IMR-90 (cell line): ENCODE measurements at regions not wholly inside any gene's neighbourhood (a gene's known extent, or its start where the extent isn't known, plus 50 kb on each side); places are given as distances from the start of the nearest gene placed in this dataset.
A peak's percentile ranks its signal among the peaks of the same experiment; 100 is the strongest.
"Not testable (repeated sequence)": the region's sequence is repeated elsewhere in the genome, so short reads cannot be mapped to it uniquely, and the experiment has no call there.

Experiments
- ATAC-seq: fragments of 200-7000 bp; cut with Tn5 transposase; 2 replicates; pipeline ENCODE4 v1.9.1; 2020; ENCODE audit warnings: low read depth, mild to moderate bottlenecking, moderate library complexity
- BruUV-seq: library from RNA; stranded (reverse); fragments of 400-500 nt; replicated peaks from 2 replicates; lab custom pipeline; 2021; lab: Mats Ljungman, UMichigan
- CTCF ChIA-PET: fragments of 300-600 bp; formaldehyde crosslinking; extraction: SDS; loops from one replicate; lab custom pipeline; 2021; ENCODE audit warnings: antibody characterized with exemption; lab: Yijun Ruan, JAX
- POLR2A ChIA-PET: fragments of 300-600 bp; sonication (Branson Sonifier 250); formaldehyde crosslinking; loops from one replicate; lab custom pipeline; 2022; ENCODE audit warnings: antibody characterized with exemption; ENCODE audit not compliant: unreplicated experiment; lab: Charles Lee
- DNase-seq: peaks from one replicate; pipeline ENCODE4 v3.0.0; 2013
- H2AFZ ChIP-seq: replicated peaks from 2 replicates; pipeline ENCODE3; 2013; ENCODE audit warnings: low read length, mild to moderate bottlenecking; ENCODE audit not compliant: poor library complexity
- H2AK5ac ChIP-seq: 2 replicates; pipeline ENCODE4 v1.6.1; 2013; ENCODE audit warnings: low read depth, low read length, inconsistent platforms
- H2AK9ac ChIP-seq: replicated peaks from 2 replicates; pipeline ENCODE3; 2013; ENCODE audit warnings: mild to moderate bottlenecking, low read depth, low read length, moderate library complexity; ENCODE audit not compliant: poor library complexity
- H2BK120ac ChIP-seq: 2 replicates; pipeline ENCODE4 v1.6.1; 2013; ENCODE audit warnings: low read depth, low read length, inconsistent platforms
- H2BK15ac ChIP-seq: 3 replicates; pipeline ENCODE4 v1.6.1; 2013; ENCODE audit warnings: low read depth, low read length, inconsistent platforms
- H2BK20ac ChIP-seq: 2 replicates; pipeline ENCODE4 v1.6.1; 2013; ENCODE audit warnings: low read depth, mild to moderate bottlenecking, inconsistent platforms, low read length, moderate library complexity
- H2BK5ac ChIP-seq: 2 replicates; pipeline ENCODE4 v1.6.1; 2013; ENCODE audit warnings: mild to moderate bottlenecking, low read depth, low read length, inconsistent platforms; ENCODE audit not compliant: poor library complexity, severe bottlenecking
- H3K14ac ChIP-seq: replicated peaks from 2 replicates; pipeline ENCODE4 v1.6.1; 2013; ENCODE audit warnings: low read depth, low read length, inconsistent platforms
- H3K18ac ChIP-seq: 2 replicates; pipeline ENCODE4 v1.6.1; 2013; ENCODE audit warnings: low read depth, low read length, control low read depth
- H3K23ac ChIP-seq: 2 replicates; pipeline ENCODE4 v1.6.1; 2013; ENCODE audit warnings: low read depth, low read length, inconsistent platforms
- H3K27ac ChIP-seq: 2 replicates; pipeline ENCODE4 v1.5.1; 2013; ENCODE audit warnings: mild to moderate bottlenecking, control low read depth, low read length; ENCODE audit not compliant: insufficient read depth
- H3K27me3 ChIP-seq: 2 replicates; pipeline ENCODE4 v1.6.1; 2013; ENCODE audit warnings: low read length; ENCODE audit not compliant: control insufficient read depth, insufficient read depth
- H3K36me3 ChIP-seq: 2 replicates; pipeline ENCODE4 v1.6.1; 2013; ENCODE audit warnings: low read length, mixed read lengths; ENCODE audit not compliant: control insufficient read depth, insufficient read depth
- H3K4ac ChIP-seq: 2 replicates; pipeline ENCODE4 v1.6.1; 2013; ENCODE audit warnings: low read depth, low read length, inconsistent platforms
- H3K4me1 ChIP-seq: 2 replicates; pipeline ENCODE4 v1.6.1; 2013; ENCODE audit warnings: low read length, mixed read lengths; ENCODE audit not compliant: control insufficient read depth, insufficient read depth
- H3K4me2 ChIP-seq: 2 replicates; pipeline ENCODE4 v1.6.1; 2013; ENCODE audit warnings: low read depth, mild to moderate bottlenecking, control low read depth, low read length, moderate library complexity
- H3K4me3 ChIP-seq: 2 replicates; pipeline ENCODE4 v1.5.1; 2013; ENCODE audit warnings: low read depth, mild to moderate bottlenecking, control low read depth, low read length, moderate library complexity; ENCODE audit not compliant: insufficient read depth
- H3K56ac ChIP-seq: 2 replicates; pipeline ENCODE4 v1.6.1; 2013; ENCODE audit warnings: low read length, inconsistent platforms; ENCODE audit not compliant: insufficient read depth; ENCODE audit errors: extremely low read depth
- H3K79me1 ChIP-seq, 2 experiments: 2 replicates each; pipeline ENCODE4 v1.6.1; 2013; ENCODE audit warnings: low read length in 2 of 2, inconsistent platforms in 1 of 2, low read depth in 1 of 2
- H3K9ac ChIP-seq: 2 replicates; pipeline ENCODE4 v1.6.1; 2013; ENCODE audit warnings: low read depth, low read length, control low read depth
- H3K9me1 ChIP-seq: 2 replicates; pipeline ENCODE4 v1.6.1; 2013; ENCODE audit warnings: low read length, inconsistent platforms; ENCODE audit not compliant: insufficient read depth
- H3K9me3 ChIP-seq: 2 replicates; pipeline ENCODE4 v1.6.1; 2013; ENCODE audit warnings: low read length; ENCODE audit not compliant: control insufficient read depth, insufficient read depth
- H4K20me1 ChIP-seq: 2 replicates; pipeline ENCODE4 v1.6.1; 2013; ENCODE audit warnings: low read length, inconsistent platforms; ENCODE audit not compliant: insufficient read depth
- H4K5ac ChIP-seq: 2 replicates; pipeline ENCODE4 v1.6.1; 2013; ENCODE audit warnings: mild to moderate bottlenecking, low read depth, low read length, control low read depth
- H4K8ac ChIP-seq, 2 experiments: 2 replicates each; pipeline ENCODE4 v1.6.1; 2013; ENCODE audit warnings: low read depth in 2 of 2, low read length in 2 of 2, control low read depth in 1 of 2, inconsistent platforms in 1 of 2
- H4K91ac ChIP-seq: 2 replicates; pipeline ENCODE4 v1.6.1; 2013; ENCODE audit warnings: low read depth, low read length, inconsistent platforms; ENCODE audit not compliant: insufficient read depth
- WGBS, 2 experiments: methylation state at CpG; one replicate each; pipeline versions ENCODE4 v1.1.5 to v1.1.7; 2013; ENCODE audit warnings: missing lambda C conversion rate in 2 of 2; ENCODE audit not compliant: insufficient read length in 1 of 2; ENCODE audit errors: extremely low coverage in 2 of 2; 5-methylcytosine and 5-hydroxymethylcytosine counted together
- dilution Hi-C: fragments of 300-500 bp; cut with HindIII; formaldehyde crosslinking; loops from one replicate; pipeline ENCODE4 v1.14.3; 2018; ENCODE audit warnings: low sequenced_read_pairs; ENCODE audit not compliant: unreplicated experiment
- in situ Hi-C: fragments of 300-500 bp; cut with MboI; formaldehyde crosslinking; loops from 3 replicates; pipeline ENCODE4 v1.14.3; 2019; ENCODE audit warnings: low sequenced_read_pairs, inconsistent platforms, mixed read lengths
- intact Hi-C: fragments of 100-400 bp; cut with micrococcal nuclease; formaldehyde crosslinking; loops from 2 replicates; pipeline ENCODE4 v1.10.0; 2022

DNA sequence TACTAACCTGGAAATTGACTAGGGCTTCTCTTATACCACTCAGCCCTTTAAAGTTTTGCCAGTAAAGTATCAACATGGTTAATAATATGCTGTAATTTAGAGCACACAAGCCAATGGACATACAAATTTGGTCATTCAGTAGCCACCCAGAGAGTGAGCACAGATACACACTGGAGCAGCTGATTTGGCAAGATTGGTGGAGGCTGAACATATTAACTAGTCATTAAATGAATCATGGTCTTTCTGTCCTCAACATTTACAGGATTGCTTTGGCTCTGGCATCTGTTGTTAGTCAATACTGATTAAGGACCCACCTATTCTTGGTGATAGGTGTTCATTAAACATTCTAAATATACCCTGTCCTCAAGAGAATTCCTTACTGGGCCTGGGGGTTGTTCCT, 130.6 kb downstream of the SRGAP2 start:
- H3K36me3 ChIP-seq, BruUV-seq, H4K5ac ChIP-seq, H4K20me1 ChIP-seq, H3K4me3 ChIP-seq, H3K18ac ChIP-seq, H3K27ac ChIP-seq, H3K9ac ChIP-seq, POLR2A ChIA-PET, H3K9me1 ChIP-seq, H2BK20ac ChIP-seq, H3K79me1 ChIP-seq, in situ Hi-C loops, H3K56ac ChIP-seq, H2BK5ac ChIP-seq, H3K4ac ChIP-seq, H2BK120ac ChIP-seq, H2AK9ac ChIP-seq, CTCF ChIA-PET, H3K23ac ChIP-seq, H3K9me3 ChIP-seq, H2AFZ ChIP-seq, dilution Hi-C loops, intact Hi-C loops, H2BK15ac ChIP-seq, H4K91ac ChIP-seq, H4K8ac ChIP-seq, DNase-seq, H3K14ac ChIP-seq, H2AK5ac ChIP-seq, H3K27me3 ChIP-seq, H3K4me2 ChIP-seq, H3K4me1 ChIP-seq: not testable (repeated sequence)
- ATAC-seq = peak; percentile 11; the same call in 1 of the 2 replicates

DNA sequence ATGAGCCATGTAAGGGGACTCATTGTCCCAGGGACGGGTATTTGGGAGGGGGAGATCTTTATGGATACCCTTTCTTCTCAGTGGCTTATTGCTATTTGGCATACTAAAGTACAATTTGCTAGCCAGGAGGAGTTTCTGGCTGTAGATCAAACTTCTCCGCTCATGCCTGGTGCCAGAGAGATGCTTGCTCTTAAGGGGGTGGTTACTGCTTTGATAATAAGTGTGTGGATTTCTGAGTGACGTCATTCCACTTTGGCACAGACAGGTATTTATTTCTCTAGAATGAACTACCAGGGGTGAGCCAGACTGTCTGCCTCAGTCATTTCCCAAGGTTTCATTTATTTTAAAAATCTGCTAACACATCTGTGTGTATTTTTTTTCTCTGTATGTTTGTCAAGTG, 131.1 kb downstream of the SRGAP2 start:
- H3K56ac ChIP-seq, H4K5ac ChIP-seq, H3K9ac ChIP-seq, H3K4me3 ChIP-seq, BruUV-seq, H2AK5ac ChIP-seq, H2BK120ac ChIP-seq, H3K4me2 ChIP-seq, dilution Hi-C loops, H2BK5ac ChIP-seq, H3K23ac ChIP-seq, H2AK9ac ChIP-seq, H3K36me3 ChIP-seq, H3K27ac ChIP-seq, H2BK20ac ChIP-seq, intact Hi-C loops, H3K18ac ChIP-seq, in situ Hi-C loops, H4K8ac ChIP-seq, H3K4me1 ChIP-seq, POLR2A ChIA-PET, H2BK15ac ChIP-seq, H3K9me3 ChIP-seq, H3K14ac ChIP-seq, H3K27me3 ChIP-seq, H3K4ac ChIP-seq, H4K20me1 ChIP-seq, H4K91ac ChIP-seq, H2AFZ ChIP-seq, CTCF ChIA-PET, H3K79me1 ChIP-seq, H3K9me1 ChIP-seq: not testable (repeated sequence)
- WGBS, 2 experiments = no CpG with 5 or more reads among the region's 3 CpGs
- ATAC-seq = peak; percentile 24; the same call in 1 of the 2 replicates
- peak; percentile 23 for DNase-seq
